GM23338 (cell line): ENCODE measurements at regions not wholly inside any gene's neighbourhood (a gene's known extent, or its start where the extent isn't known, plus 50 kb on each side); places are given as distances from the start of the nearest gene placed in this dataset.

ENCODE experiments used
- ATAC-seq: fragments of 200-7000 bp; cut with Tn5 transposase; 3 replicates; pipeline ENCODE4 v1.9.1; 2020
- DNase-seq: peaks from one replicate; pipeline ENCODE4 v3.0.0-alpha.2; 2015; ENCODE audit warnings: low spot score
- H2AFZ ChIP-seq: fragments of 200-600 bp; sonication (generic); 2 replicates; pipeline ENCODE4 v1.8.0; 2016; ENCODE audit warnings: antibody characterized with exemption, mild to moderate bottlenecking, moderate library complexity
- H3F3A ChIP-seq: fragments of 200-600 bp; sonication (generic); replicated peaks from 2 replicates; pipeline ENCODE4 v1.8.0; 2017; ENCODE audit warnings: antibody characterized with exemption, mixed run types, low read depth
- H3K27ac ChIP-seq: fragments of 200-600 bp; sonication (generic); 2 replicates; pipeline ENCODE4 v1.6.1; 2016; ENCODE audit warnings: low read depth
- H3K27me3 ChIP-seq: fragments of 200-600 bp; sonication (generic); 2 replicates; pipeline ENCODE4 v1.8.0; 2016; ENCODE audit warnings: mild to moderate bottlenecking, mixed run types, moderate library complexity; ENCODE audit not compliant: insufficient read depth
- H3K36me3 ChIP-seq: fragments of 200-600 bp; sonication (generic); 2 replicates; pipeline ENCODE4 v1.8.0; 2016; ENCODE audit warnings: mild to moderate bottlenecking; ENCODE audit not compliant: insufficient read depth
- H3K4me1 ChIP-seq: fragments of 200-600 bp; sonication (generic); 2 replicates; pipeline ENCODE4 v1.8.0; 2016; ENCODE audit warnings: mild to moderate bottlenecking, moderate library complexity; ENCODE audit not compliant: insufficient read depth
- H3K4me2 ChIP-seq: fragments of 200-600 bp; sonication (generic); 2 replicates; pipeline ENCODE4 v1.7.1; 2017; ENCODE audit warnings: mixed run types
- H3K4me3 ChIP-seq: fragments of 200-600 bp; sonication (generic); 2 replicates; pipeline ENCODE4 v1.6.1; 2016; ENCODE audit warnings: mixed run types
- H3K79me2 ChIP-seq: fragments of 200-600 bp; sonication (generic); replicated peaks from 2 replicates; pipeline ENCODE4 v1.8.0; 2017; ENCODE audit warnings: mild to moderate bottlenecking; ENCODE audit not compliant: insufficient read depth
- H3K9me2 ChIP-seq: fragments of 200-600 bp; sonication (generic); 2 replicates; pipeline ENCODE4 v1.8.0; 2017; ENCODE audit not compliant: insufficient read depth
- H4K20me1 ChIP-seq: fragments of 200-600 bp; sonication (generic); replicated peaks from 2 replicates; pipeline ENCODE4 v1.8.0; 2017; ENCODE audit warnings: mild to moderate bottlenecking; ENCODE audit not compliant: insufficient read depth
- H3K27ac Mint-ChIP-seq: 2 replicates; pipeline ENCODE4 v1.8.0; 2020; ENCODE audit warnings: inconsistent platforms, mild to moderate bottlenecking, moderate library complexity, mixed read lengths
- H3K27me3 Mint-ChIP-seq: 3 replicates; pipeline ENCODE4 v1.8.0; 2022; ENCODE audit warnings: low read depth, mild to moderate bottlenecking, moderate library complexity, mixed read lengths, inconsistent platforms; ENCODE audit not compliant: insufficient read depth, poor library complexity
- H3K36me3 Mint-ChIP-seq: 3 replicates; pipeline ENCODE4 v1.8.0; 2021; ENCODE audit warnings: low read depth, mild to moderate bottlenecking, inconsistent platforms, moderate library complexity, mixed read lengths
- H3K4me1 Mint-ChIP-seq: 3 replicates; pipeline ENCODE4 v1.8.0; 2020; ENCODE audit warnings: mild to moderate bottlenecking, inconsistent platforms, mixed read lengths
- H3K4me3 Mint-ChIP-seq: 3 replicates; pipeline ENCODE4 v1.8.0; 2021; ENCODE audit warnings: moderate library complexity, mild to moderate bottlenecking, inconsistent platforms, mixed read lengths
- H3K9me3 Mint-ChIP-seq: 3 replicates; pipeline ENCODE4 v1.8.0; 2020; ENCODE audit warnings: moderate library complexity, mild to moderate bottlenecking, inconsistent platforms, mixed read lengths
- CREB1 ChIP-seq: fragments of 250-450 bp; sonication (Bioruptor Pico); IDR thresholded peaks from 2 replicates; pipeline ENCODE4 v1.5.0; 2020; ENCODE audit warnings: low read depth, mild to moderate bottlenecking, moderate library complexity
- EZH2 ChIP-seq: fragments of 200-600 bp; sonication (generic); IDR thresholded peaks from one replicate; pipeline ENCODE4 v1.8.0; 2017; ENCODE audit warnings: antibody characterized with exemption, mild to moderate bottlenecking, low read depth; ENCODE audit not compliant: unreplicated experiment
- EZH2phosphoT487 ChIP-seq: fragments of 200-600 bp; sonication (generic); IDR thresholded peaks from one replicate; pipeline ENCODE4 v1.8.1; 2018; ENCODE audit warnings: antibody characterized with exemption; ENCODE audit not compliant: unreplicated experiment
- JUNB ChIP-seq: IDR thresholded peaks from one replicate; pipeline ENCODE4 v1.6.1; 2016; ENCODE audit warnings: antibody characterized with exemption; ENCODE audit not compliant: unreplicated experiment
- NANOG ChIP-seq: IDR thresholded peaks from 2 replicates; pipeline ENCODE4 v1.6.1; 2016; ENCODE audit warnings: antibody characterized with exemption, borderline replicate concordance
- POLR2AphosphoS5 ChIP-seq: IDR thresholded peaks from 2 replicates; pipeline ENCODE4 v1.6.1; 2016; ENCODE audit warnings: antibody characterized with exemption, low read depth
- TF ChIP-seq, protein P1 (sequence below): IDR thresholded peaks from 2 replicates; pipeline ENCODE4 v1.6.1; 2016; ENCODE audit warnings: antibody characterized with exemption
- TF ChIP-seq, protein P2 (sequence below): IDR thresholded peaks from one replicate; pipeline ENCODE4 v1.6.1; 2018; ENCODE audit warnings: antibody characterized with exemption; ENCODE audit not compliant: unreplicated experiment
- TF ChIP-seq, protein P3 (sequence below): fragments of 250-450 bp; sonication (Bioruptor Pico); IDR thresholded peaks from 2 replicates; pipeline ENCODE4 v1.5.0; 2020; ENCODE audit warnings: mild to moderate bottlenecking, moderate library complexity

GRCh38 chr4:176538217-176538925 is 218.6 kb downstream of the SPCS3 start:
- no peaks in the 10 kb centered on the region for H3K9me3 Mint-ChIP-seq
- peaks cover 8% of the 10 kb centered on the region; the same call in 2 of the 3 replicates for H3K4me1 Mint-ChIP-seq
- H3K27me3 Mint-ChIP-seq = peaks cover 3% of the 10 kb centered on the region
- H3F3A ChIP-seq = no peaks in the 10 kb centered on the region
- no peak overlapping the region for H3K4me2 ChIP-seq
- H3K27me3 ChIP-seq = no peaks in the 10 kb centered on the region
- no peak overlapping the region; the same call in 1 of the 2 replicates for H3K27ac Mint-ChIP-seq
- no peaks in the 10 kb centered on the region for H3K9me2 ChIP-seq
- no peak overlapping the region for H3K4me3 Mint-ChIP-seq
- no peak overlapping the region for H3K27ac ChIP-seq
- no peak overlapping the region for H2AFZ ChIP-seq
- no peak for ATAC-seq
- H3K36me3 ChIP-seq = no peaks in the 10 kb centered on the region
- H3K79me2 ChIP-seq = no peaks in the 10 kb centered on the region
- H3K36me3 Mint-ChIP-seq = no peaks in the 10 kb centered on the region
- no peak for TF ChIP-seq POLR2AphosphoS5
- TF ChIP-seq NANOG = no peak
- no peak for TF ChIP-seq EZH2phosphoT487
- TF ChIP-seq, protein P1, sequence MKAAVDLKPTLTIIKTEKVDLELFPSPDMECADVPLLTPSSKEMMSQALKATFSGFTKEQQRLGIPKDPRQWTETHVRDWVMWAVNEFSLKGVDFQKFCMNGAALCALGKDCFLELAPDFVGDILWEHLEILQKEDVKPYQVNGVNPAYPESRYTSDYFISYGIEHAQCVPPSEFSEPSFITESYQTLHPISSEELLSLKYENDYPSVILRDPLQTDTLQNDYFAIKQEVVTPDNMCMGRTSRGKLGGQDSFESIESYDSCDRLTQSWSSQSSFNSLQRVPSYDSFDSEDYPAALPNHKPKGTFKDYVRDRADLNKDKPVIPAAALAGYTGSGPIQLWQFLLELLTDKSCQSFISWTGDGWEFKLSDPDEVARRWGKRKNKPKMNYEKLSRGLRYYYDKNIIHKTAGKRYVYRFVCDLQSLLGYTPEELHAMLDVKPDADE = no peak
- no peak for TF ChIP-seq JUNB
- TF ChIP-seq, protein P2, sequence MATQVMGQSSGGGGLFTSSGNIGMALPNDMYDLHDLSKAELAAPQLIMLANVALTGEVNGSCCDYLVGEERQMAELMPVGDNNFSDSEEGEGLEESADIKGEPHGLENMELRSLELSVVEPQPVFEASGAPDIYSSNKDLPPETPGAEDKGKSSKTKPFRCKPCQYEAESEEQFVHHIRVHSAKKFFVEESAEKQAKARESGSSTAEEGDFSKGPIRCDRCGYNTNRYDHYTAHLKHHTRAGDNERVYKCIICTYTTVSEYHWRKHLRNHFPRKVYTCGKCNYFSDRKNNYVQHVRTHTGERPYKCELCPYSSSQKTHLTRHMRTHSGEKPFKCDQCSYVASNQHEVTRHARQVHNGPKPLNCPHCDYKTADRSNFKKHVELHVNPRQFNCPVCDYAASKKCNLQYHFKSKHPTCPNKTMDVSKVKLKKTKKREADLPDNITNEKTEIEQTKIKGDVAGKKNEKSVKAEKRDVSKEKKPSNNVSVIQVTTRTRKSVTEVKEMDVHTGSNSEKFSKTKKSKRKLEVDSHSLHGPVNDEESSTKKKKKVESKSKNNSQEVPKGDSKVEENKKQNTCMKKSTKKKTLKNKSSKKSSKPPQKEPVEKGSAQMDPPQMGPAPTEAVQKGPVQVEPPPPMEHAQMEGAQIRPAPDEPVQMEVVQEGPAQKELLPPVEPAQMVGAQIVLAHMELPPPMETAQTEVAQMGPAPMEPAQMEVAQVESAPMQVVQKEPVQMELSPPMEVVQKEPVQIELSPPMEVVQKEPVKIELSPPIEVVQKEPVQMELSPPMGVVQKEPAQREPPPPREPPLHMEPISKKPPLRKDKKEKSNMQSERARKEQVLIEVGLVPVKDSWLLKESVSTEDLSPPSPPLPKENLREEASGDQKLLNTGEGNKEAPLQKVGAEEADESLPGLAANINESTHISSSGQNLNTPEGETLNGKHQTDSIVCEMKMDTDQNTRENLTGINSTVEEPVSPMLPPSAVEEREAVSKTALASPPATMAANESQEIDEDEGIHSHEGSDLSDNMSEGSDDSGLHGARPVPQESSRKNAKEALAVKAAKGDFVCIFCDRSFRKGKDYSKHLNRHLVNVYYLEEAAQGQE = no peak
- TF ChIP-seq, protein P3, sequence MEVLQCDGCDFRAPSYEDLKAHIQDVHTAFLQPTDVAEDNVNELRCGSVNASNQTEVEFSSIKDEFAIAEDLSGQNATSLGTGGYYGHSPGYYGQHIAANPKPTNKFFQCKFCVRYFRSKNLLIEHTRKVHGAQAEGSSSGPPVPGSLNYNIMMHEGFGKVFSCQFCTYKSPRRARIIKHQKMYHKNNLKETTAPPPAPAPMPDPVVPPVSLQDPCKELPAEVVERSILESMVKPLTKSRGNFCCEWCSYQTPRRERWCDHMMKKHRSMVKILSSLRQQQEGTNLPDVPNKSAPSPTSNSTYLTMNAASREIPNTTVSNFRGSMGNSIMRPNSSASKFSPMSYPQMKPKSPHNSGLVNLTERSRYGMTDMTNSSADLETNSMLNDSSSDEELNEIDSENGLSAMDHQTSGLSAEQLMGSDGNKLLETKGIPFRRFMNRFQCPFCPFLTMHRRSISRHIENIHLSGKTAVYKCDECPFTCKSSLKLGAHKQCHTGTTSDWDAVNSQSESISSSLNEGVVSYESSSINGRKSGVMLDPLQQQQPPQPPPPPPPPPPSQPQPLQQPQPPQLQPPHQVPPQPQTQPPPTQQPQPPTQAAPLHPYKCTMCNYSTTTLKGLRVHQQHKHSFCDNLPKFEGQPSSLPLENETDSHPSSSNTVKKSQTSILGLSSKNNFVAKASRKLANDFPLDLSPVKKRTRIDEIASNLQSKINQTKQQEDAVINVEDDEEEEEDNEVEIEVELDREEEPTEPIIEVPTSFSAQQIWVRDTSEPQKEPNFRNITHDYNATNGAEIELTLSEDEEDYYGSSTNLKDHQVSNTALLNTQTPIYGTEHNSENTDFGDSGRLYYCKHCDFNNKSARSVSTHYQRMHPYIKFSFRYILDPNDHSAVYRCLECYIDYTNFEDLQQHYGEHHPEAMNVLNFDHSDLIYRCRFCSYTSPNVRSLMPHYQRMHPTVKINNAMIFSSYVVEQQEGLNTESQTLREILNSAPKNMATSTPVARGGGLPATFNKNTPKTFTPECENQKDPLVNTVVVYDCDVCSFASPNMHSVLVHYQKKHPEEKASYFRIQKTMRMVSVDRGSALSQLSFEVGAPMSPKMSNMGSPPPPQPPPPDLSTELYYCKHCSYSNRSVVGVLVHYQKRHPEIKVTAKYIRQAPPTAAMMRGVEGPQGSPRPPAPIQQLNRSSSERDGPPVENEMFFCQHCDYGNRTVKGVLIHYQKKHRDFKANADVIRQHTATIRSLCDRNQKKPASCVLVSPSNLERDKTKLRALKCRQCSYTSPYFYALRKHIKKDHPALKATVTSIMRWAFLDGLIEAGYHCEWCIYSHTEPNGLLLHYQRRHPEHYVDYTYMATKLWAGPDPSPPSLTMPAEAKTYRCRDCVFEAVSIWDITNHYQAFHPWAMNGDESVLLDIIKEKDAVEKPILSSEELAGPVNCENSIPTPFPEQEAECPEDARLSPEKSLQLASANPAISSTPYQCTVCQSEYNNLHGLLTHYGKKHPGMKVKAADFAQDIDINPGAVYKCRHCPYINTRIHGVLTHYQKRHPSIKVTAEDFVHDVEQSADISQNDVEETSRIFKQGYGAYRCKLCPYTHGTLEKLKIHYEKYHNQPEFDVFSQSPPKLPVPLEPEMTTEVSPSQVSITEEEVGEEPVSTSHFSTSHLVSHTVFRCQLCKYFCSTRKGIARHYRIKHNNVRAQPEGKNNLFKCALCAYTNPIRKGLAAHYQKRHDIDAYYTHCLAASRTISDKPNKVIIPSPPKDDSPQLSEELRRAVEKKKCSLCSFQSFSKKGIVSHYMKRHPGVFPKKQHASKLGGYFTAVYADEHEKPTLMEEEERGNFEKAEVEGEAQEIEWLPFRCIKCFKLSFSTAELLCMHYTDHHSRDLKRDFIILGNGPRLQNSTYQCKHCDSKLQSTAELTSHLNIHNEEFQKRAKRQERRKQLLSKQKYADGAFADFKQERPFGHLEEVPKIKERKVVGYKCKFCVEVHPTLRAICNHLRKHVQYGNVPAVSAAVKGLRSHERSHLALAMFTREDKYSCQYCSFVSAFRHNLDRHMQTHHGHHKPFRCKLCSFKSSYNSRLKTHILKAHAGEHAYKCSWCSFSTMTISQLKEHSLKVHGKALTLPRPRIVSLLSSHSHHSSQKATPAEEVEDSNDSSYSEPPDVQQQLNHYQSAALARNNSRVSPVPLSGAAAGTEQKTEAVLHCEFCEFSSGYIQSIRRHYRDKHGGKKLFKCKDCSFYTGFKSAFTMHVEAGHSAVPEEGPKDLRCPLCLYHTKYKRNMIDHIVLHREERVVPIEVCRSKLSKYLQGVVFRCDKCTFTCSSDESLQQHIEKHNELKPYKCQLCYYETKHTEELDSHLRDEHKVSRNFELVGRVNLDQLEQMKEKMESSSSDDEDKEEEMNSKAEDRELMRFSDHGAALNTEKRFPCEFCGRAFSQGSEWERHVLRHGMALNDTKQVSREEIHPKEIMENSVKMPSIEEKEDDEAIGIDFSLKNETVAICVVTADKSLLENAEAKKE (CRISPR knock-in tag) = no peak
- no peak for TF ChIP-seq CREB1
- TF ChIP-seq EZH2 = no peak
- H3K4me1 ChIP-seq = peaks cover 3% of the 10 kb centered on the region; the same call in 1 of the 2 replicates
- DNase-seq = no peak
- no peaks in the 10 kb centered on the region for H4K20me1 ChIP-seq
- no peak overlapping the region for H3K4me3 ChIP-seq
